Pancreas (tissue), 10 donors: ENCODE measurements at regions not wholly inside any gene's neighbourhood (a gene's known extent, or its start where the extent isn't known, plus 50 kb on each side); places are given as distances from the start of the nearest gene placed in this dataset.
"Not testable (repeated sequence)": the region's sequence is repeated elsewhere in the genome, so short reads cannot be mapped to it uniquely, and the experiment has no call there.

ENCODE experiments used
- ATAC-seq, 4 donors: fragments of 200-7000 bp; cut with Tn5 transposase; one replicate each; pipeline versions ENCODE4 v1.8.0 to v1.9.1; 2020; ENCODE audit warnings: mild to moderate bottlenecking in 4 of 4, moderate library complexity in 4 of 4
- DNase-seq, 6 donors: peaks; one replicate each; pipeline ENCODE4 v3.0.0-alpha.2; 2020
- FAIRE-seq: peaks from 2 replicates; lab custom pipeline; 2012; peaks lifted over from hg19 to GRCh38; lab: Jason Lieb, UNC
- H3K27ac ChIP-seq, 4 donors: fragments of 200-600 bp; sonication (generic); 1 replicate in 3 of 4; 2 replicates in 1 of 4; pipeline versions ENCODE4 v1.5.0 to v1.8.0; 2020
- H3K27me3 ChIP-seq, 4 donors: fragments of 200-600 bp; one replicate each; pipeline ENCODE4 v1.8.0; 2021
- H3K36me3 ChIP-seq, 3 donors: fragments of 200-600 bp; sonication (generic) in 1 of 3; one replicate each; pipeline versions ENCODE4 v1.5.0 to v1.8.0; 2020 to 2021
- H3K4me1 ChIP-seq, 3 donors: fragments of 200-600 bp; one replicate each; pipeline ENCODE4 v1.8.0; 2021
- H3K4me3 ChIP-seq, 4 donors: fragments of 200-600 bp; sonication (generic) in 2 of 4; one replicate each; pipeline versions ENCODE4 v1.5.0 to v1.8.0; 2020 to 2021
- H3K9me3 ChIP-seq, 4 donors: fragments of 200-600 bp; one replicate each; pipeline ENCODE4 v1.8.0; 2021
- WGBS, 2 donors: extraction: QIAGEN DNeasy Blood & Tissue Kit; methylation state at CpG; one replicate each; pipeline ENCODE4 v1.1.7; 2013; 5-methylcytosine and 5-hydroxymethylcytosine counted together
- intact Hi-C, 3 donors: fragments of 100-400 bp; cut with DNase I; formaldehyde crosslinking; loops; one replicate each; pipeline versions ENCODE4 v1.11.1 to v1.14.2; 2022
- TF ChIP-seq, protein P1 (sequence below), 4 donors: fragments of 200-600 bp; sonication (generic) in 3 of 4; IDR thresholded peaks; one replicate each; pipeline versions ENCODE4 v1.5.0 to v1.8.0; 2021; ENCODE audit warnings: antibody characterized with exemption in 4 of 4
- donor health status: healthy with polysubstance abuse.
- donor health status: DM: no; HTN: no; CAD: no; lungs with moderate emphysema.
- donor health status: DM: no; HTN: no; CAD: no.
- donor health status: control.
- donor health status: control.
- donor health status: Bipolar disorder and iron deficiency.
- donor health status: DM: yes; HTN: yes; CAD: no.
- donor health status: DM: no; HTN: no; CAD: no.
- donor health status: DM: no; HTN: no; CAD: no.
- donor health status: DM: yes; HTN: yes; CAD: no.

DNA sequence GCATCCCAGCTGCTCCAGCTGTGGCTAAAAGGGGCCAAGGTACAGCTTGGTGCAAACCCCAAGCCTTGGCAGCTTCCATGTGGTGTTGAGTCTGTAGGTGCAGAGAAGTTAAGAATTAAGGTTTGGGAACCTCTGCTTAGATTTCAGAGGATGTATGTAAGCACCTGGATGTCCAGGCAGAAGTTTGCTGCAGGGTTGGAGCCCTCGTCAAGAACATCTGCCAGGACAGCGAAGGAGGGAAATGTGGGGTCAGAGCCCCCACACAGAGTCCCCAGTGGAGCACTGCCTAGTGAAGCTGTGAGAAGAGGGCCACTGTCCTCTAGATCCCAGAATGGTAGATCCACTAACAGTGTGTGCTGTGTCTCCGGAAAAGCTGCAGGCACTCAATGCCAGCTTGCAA, 236.2 kb upstream of the ADRA1B start:
- intact Hi-C loops, result no loop called here

DNA sequence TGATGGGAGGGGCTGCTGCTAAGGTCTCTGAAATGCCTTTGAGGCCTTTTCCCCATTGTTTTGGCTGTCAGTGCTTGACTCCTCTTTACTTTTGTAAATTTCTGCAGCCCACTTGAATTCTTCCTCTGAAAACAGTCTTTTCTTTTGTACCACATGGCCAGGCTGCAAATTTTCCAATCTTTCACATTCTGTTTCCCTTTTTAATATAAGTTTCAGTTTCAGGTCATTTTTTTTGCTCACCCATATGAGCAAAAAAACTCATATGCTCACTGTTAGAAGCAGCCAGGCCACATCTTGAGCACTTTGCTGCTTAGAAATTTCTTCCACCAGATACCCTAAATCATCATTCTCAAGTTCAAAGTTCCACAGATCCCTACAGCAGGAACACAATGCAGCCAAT, 234.6 kb upstream of the ADRA1B start:
- Histone ChIP-seq H3K27ac (no peak overlapping the region), H3K36me3 (no peaks in the 10 kb centered on the region), H3K4me3 (no peak overlapping the region), H3K9me3 (no peaks in the 10 kb centered on the region), H3K4me1 (no peaks in the 10 kb centered on the region), H3K27me3 (no peaks in the 10 kb centered on the region)
- TF ChIP-seq, protein P1, sequence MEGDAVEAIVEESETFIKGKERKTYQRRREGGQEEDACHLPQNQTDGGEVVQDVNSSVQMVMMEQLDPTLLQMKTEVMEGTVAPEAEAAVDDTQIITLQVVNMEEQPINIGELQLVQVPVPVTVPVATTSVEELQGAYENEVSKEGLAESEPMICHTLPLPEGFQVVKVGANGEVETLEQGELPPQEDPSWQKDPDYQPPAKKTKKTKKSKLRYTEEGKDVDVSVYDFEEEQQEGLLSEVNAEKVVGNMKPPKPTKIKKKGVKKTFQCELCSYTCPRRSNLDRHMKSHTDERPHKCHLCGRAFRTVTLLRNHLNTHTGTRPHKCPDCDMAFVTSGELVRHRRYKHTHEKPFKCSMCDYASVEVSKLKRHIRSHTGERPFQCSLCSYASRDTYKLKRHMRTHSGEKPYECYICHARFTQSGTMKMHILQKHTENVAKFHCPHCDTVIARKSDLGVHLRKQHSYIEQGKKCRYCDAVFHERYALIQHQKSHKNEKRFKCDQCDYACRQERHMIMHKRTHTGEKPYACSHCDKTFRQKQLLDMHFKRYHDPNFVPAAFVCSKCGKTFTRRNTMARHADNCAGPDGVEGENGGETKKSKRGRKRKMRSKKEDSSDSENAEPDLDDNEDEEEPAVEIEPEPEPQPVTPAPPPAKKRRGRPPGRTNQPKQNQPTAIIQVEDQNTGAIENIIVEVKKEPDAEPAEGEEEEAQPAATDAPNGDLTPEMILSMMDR (IDR thresholded peaks at IDR 0.05), result no peak
- FAIRE-seq (no peak), ATAC-seq (no peak), DNase-seq (no peak)
- intact Hi-C loops, result no loop called here

More for the DNA sequence above, 236.2 kb upstream of the ADRA1B start:
- TF ChIP-seq, protein P1 (IDR thresholded peaks at IDR 0.05), result no peak
- Histone ChIP-seq H3K4me3 (no peak overlapping the region), H3K27ac (no peak overlapping the region), H3K27me3 (no peaks in the 10 kb centered on the region), H3K4me1 (no peaks in the 10 kb centered on the region), H3K9me3 (no peaks in the 10 kb centered on the region), H3K36me3 (no peaks in the 10 kb centered on the region)
- DNase-seq (no peak), FAIRE-seq (no peak), ATAC-seq (no peak)
- 52 to 73% methylated on average over 3 of the region's 3 CpGs for WGBS, 2 donors

DNA sequence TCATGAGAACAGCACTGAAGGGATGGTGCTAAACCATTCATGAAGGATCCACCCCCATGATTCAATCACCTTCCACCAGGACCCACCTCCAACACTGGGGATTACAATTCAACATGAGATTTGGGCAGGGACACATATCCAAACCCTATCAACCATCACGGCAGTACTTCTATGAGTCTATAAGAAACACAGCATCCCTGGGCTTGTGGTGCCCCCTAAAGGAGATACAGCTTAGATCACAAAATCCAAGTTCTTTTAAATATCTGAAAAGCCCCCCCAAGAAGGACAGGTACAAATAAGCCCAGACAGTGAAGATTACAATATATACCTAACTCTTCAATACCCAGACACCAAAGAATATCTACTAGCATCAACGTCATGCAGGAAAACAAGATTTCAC, 233.7 kb upstream of the ADRA1B start:
- Histone ChIP-seq H3K27me3 (no peaks in the 10 kb centered on the region), H3K4me1 (no peaks in the 10 kb centered on the region), H3K36me3 (no peaks in the 10 kb centered on the region), H3K27ac (no peak overlapping the region), H3K9me3 (no peaks in the 10 kb centered on the region), H3K4me3 (no peak overlapping the region)
- intact Hi-C loops, result no loop called here
- DNase-seq (no peak), FAIRE-seq (no peak), ATAC-seq (no peak)
- TF ChIP-seq, protein P1 (IDR thresholded peaks at IDR 0.05), result no peak
- 47 to 54% methylated on average over 2 of the region's 2 CpGs for WGBS, 2 donors

DNA sequence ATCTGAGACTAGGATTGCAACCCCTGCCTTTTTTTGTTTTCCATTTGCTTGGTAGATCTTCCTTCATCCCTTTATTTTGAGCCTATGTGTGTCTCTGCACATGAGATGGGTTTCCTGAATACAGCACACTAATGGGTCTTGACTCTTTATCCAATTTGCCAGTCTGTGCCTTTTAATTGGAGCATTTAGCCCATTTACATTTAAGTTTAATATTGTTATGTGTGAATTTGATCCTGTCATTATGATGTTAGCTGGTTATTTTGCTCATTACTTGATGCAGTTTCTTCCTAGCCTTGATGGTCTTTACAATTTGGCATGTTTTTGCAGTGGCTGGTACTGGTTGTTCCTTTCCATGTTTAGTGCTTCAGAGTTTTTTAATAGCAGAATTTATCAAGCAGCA, 228.4 kb upstream of the ADRA1B start:
- ATAC-seq, H3K9me3 ChIP-seq, H3K4me3 ChIP-seq, H3K27me3 ChIP-seq, DNase-seq, H3K4me1 ChIP-seq, intact Hi-C loops, FAIRE-seq, H3K36me3 ChIP-seq, H3K27ac ChIP-seq: not testable (repeated sequence)

DNA sequence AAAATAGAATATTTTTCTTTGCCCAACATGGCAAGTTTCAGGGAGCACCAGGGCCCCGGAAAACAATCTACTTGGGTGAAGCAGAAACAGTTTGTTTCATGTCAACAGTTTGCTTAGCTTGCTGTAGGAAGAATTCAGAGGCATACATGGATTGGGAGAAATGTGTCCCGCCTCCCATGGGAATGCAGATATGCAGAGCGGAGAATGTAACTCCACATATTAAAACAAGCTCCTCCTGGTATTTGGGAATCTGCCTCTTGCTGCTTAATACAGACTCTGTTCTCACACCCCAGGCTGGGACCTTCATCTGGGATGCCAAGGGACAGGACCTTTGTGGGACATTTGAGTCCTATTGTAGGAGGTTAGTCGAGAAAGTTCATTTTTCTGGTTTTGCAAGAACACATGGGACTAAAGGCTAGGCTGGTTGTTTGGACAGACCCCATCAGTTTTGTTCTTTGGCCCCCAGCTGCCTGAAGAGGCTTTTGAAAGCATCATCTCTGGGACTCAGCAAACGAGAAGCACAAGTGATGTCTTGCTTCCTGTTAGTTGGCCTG, 220.5 kb upstream of the ADRA1B start:
- DNase-seq, result no peak
- H3K27ac ChIP-seq, result no peak overlapping the region
- H3K9me3 ChIP-seq, result no peaks in the 10 kb centered on the region
- no peak for FAIRE-seq
- no peak for ATAC-seq
- WGBS, 2 donors, result 50 to 68% methylated on average over 5 of the region's 5 CpGs
- no peaks in the 10 kb centered on the region for H3K36me3 ChIP-seq
- intact Hi-C loops, result no loop called here
- TF ChIP-seq, protein P1 (IDR thresholded peaks at IDR 0.05), result no peak
- H3K4me3 ChIP-seq, result no peak overlapping the region
- H3K27me3 ChIP-seq, result no peaks in the 10 kb centered on the region
- no peaks in the 10 kb centered on the region for H3K4me1 ChIP-seq
